ENCODE measurements at regions not wholly inside any gene's neighbourhood (a gene's known extent, or its start where the extent isn't known, plus 50 kb on each side); places are given as distances from the start of the nearest gene placed in this dataset.

DNA sequence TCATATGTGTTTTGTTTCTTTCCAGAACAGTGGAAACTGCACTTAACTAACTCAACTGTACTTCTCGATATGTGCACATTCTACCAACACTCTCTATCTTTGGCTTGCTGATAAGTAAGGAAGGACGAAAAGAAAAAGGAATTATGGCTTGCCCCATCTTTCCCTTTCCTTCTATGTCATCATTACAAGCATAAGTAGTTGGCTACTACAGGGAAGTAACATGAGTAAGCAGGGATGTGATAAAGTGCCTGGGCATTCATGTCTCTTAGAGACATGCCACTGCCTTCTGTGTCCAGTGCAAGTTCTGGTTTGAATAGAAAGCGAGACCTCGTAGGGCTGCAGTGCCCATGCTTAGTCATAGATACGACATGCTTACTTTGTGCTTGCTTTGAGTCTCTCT lies 342.5 kb downstream of the ETS1 start:
- TF ChIP-seq MAX (CRISPR knock-in tag; IDR thresholded peaks at IDR 0.05) (no peak), CTCF (IDR thresholded peaks at IDR 0.05) (no peak), ETV6 (CRISPR knock-in tag; IDR thresholded peaks at IDR 0.05) (no peak), RELA (CRISPR knock-in tag; IDR thresholded peaks at IDR 0.05; ENCODE audit: borderline replicate concordance) (no peak), KAT7 (CRISPR knock-in tag; IDR thresholded peaks at IDR 0.05; ENCODE audit: borderline replicate concordance) (no peak)

Data from WTC11 (cell line).